ENCODE measurements at regions not wholly inside any gene's neighbourhood (a gene's known extent, or its start where the extent isn't known, plus 50 kb on each side); places are given as distances from the start of the nearest gene placed in this dataset.

DNA sequence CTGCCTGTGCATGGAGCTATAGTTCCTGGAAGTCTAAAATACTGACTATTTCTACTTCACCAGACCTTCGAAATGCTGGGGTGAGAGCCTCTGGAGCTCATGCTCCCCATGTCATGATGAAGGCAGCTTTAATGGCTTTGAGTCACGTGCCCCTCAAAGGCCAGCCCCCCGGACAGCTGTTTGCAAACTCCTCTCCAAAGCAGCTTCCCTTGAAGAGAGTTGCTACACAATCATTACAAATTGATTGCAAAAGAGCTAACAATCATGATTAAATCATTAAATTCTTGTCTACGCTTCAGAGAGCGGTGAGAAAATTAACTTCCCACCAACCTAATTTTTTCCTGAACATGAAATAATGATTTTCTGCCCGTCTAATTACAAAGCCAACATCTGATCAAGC, 134.8 kb upstream of the IRX6 start:
- H3K4me3 Mint-ChIP-seq (ENCODE audit: unreplicated experiment): no peak overlapping the region
- H3K27me3 Mint-ChIP-seq (ENCODE audit: unreplicated experiment): peaks cover 2% of the 10 kb centered on the region
- TF ChIP-seq, protein P1, sequence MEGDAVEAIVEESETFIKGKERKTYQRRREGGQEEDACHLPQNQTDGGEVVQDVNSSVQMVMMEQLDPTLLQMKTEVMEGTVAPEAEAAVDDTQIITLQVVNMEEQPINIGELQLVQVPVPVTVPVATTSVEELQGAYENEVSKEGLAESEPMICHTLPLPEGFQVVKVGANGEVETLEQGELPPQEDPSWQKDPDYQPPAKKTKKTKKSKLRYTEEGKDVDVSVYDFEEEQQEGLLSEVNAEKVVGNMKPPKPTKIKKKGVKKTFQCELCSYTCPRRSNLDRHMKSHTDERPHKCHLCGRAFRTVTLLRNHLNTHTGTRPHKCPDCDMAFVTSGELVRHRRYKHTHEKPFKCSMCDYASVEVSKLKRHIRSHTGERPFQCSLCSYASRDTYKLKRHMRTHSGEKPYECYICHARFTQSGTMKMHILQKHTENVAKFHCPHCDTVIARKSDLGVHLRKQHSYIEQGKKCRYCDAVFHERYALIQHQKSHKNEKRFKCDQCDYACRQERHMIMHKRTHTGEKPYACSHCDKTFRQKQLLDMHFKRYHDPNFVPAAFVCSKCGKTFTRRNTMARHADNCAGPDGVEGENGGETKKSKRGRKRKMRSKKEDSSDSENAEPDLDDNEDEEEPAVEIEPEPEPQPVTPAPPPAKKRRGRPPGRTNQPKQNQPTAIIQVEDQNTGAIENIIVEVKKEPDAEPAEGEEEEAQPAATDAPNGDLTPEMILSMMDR (IDR thresholded peaks at IDR 0.05; ENCODE audit: unreplicated experiment): no peak
- no peak for DNase-seq (ENCODE audit: low spot score)
- no peak overlapping the region for H3K27ac Mint-ChIP-seq (ENCODE audit: unreplicated experiment)
- H3K36me3 Mint-ChIP-seq (ENCODE audit: low read depth, unreplicated experiment): no peaks in the 10 kb centered on the region
- peaks cover 3% of the 10 kb centered on the region for H3K4me1 Mint-ChIP-seq (ENCODE audit: unreplicated experiment)
- H3K9me3 Mint-ChIP-seq (ENCODE audit: unreplicated experiment): no peaks in the 10 kb centered on the region

DNA sequence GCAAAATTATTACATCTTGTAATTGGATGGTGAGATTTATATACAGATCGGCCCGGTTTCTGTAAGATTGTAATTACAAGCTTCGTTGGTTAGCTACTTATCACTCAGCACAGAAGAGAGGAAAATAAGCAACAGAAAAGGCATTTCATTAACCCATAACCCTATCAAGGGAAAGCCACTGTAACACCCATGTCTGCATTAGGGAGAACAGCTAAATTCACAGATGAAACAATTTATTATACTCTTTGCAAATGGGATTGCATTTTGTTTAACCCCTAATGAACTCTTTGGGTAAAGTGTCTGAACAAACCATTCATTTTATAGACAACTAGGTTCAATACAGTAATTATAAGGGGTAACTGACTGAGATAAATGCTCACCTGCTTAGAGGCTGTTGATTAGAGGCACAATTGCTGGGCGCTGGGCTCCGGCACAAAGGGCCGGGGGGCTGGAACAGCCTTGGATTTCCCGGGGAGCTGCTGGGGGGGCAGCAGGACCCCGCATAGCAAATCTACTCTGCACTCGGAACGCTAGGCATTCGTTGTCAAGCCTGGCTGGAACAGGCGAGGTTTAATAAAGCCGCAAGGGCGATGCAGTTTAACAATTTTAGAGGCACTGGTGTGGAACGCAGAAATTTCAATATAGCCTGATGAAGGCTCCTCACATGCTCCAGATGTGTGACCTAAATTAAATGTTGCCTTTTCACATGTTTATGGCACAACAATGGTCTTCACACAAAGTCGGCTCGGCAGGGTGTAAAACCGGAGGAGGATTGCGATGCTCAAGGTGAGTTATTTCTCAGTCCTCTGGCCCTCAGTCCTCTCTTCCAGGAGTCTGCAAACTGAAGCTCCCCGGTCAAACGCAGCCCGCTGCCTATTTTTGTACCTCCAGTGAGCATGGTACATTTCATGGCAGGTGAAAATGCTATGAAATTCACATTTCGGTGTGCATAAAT, 134.0 kb upstream of the IRX6 start:
- Mint-ChIP-seq H3K4me3 (ENCODE audit: unreplicated experiment) (no peak overlapping the region), H3K27ac (ENCODE audit: unreplicated experiment) (no peak overlapping the region), H3K36me3 (ENCODE audit: low read depth, unreplicated experiment) (no peaks in the 10 kb centered on the region), H3K4me1 (ENCODE audit: unreplicated experiment) (peaks cover 3% of the 10 kb centered on the region), H3K9me3 (ENCODE audit: unreplicated experiment) (no peaks in the 10 kb centered on the region), H3K27me3 (ENCODE audit: unreplicated experiment) (peaks cover 2% of the 10 kb centered on the region)
- DNase-seq (ENCODE audit: low spot score): no peak
- TF ChIP-seq, protein P1 (IDR thresholded peaks at IDR 0.05; ENCODE audit: unreplicated experiment): no peak

DNA sequence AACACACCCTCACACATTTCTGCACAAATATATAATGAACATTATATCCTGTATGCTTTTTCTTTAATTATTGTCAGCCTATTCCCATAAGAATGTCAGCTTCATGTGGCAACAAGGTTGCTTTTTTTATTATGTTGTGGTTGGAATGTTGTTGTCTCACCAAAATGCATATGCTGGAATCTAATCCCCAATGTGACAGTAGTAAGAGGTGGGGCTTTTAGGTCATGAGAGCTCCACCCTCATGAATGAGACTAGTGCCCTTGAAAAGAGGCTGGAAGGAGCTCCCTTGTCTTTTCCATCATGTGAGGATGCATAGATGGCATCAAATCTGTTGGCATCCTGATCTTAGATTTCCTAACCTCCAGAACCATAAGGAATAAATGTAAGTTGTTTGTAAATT, 131.3 kb upstream of the IRX6 start:
- TF ChIP-seq, protein P1 (IDR thresholded peaks at IDR 0.05; ENCODE audit: unreplicated experiment): no peak
- no peak overlapping the region for H3K27ac Mint-ChIP-seq (ENCODE audit: unreplicated experiment)
- no peak overlapping the region for H3K4me3 Mint-ChIP-seq (ENCODE audit: unreplicated experiment)
- H3K36me3 Mint-ChIP-seq (ENCODE audit: low read depth, unreplicated experiment): no peaks in the 10 kb centered on the region
- no peaks in the 10 kb centered on the region for H3K4me1 Mint-ChIP-seq (ENCODE audit: unreplicated experiment)
- DNase-seq (ENCODE audit: low spot score): no peak
- no peaks in the 10 kb centered on the region for H3K9me3 Mint-ChIP-seq (ENCODE audit: unreplicated experiment)
- H3K27me3 Mint-ChIP-seq (ENCODE audit: unreplicated experiment): no peaks in the 10 kb centered on the region

DNA sequence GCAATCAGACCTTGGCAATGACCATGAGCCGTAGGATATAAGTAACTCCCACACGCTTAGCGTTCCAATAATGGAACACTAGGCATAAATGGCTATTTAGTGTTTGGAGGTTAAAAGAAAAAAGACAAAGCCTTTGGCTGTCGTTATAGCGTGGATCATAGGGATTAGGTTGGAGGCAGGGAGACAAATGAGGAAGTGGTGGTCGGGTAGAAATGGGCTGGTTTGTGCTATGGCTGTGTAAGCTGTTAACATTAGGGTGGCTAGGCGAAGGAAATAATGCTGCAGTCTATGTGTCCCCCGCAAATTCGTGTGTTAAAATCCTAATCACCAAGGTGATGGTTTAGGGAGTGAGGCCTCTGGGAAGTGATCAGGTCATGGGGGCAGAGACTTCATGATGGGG, 120.4 kb upstream of the IRX6 start:
- Mint-ChIP-seq H3K27ac (ENCODE audit: unreplicated experiment) (no peak overlapping the region), H3K4me1 (ENCODE audit: unreplicated experiment) (peaks cover 4% of the 10 kb centered on the region), H3K27me3 (ENCODE audit: unreplicated experiment) (peaks cover under 1% of the 10 kb centered on the region), H3K36me3 (ENCODE audit: low read depth, unreplicated experiment) (no peaks in the 10 kb centered on the region), H3K4me3 (ENCODE audit: unreplicated experiment) (no peak overlapping the region), H3K9me3 (ENCODE audit: unreplicated experiment) (peaks cover 4% of the 10 kb centered on the region)
- no peak for DNase-seq (ENCODE audit: low spot score)
- TF ChIP-seq, protein P1 (IDR thresholded peaks at IDR 0.05; ENCODE audit: unreplicated experiment): no peak

DNA sequence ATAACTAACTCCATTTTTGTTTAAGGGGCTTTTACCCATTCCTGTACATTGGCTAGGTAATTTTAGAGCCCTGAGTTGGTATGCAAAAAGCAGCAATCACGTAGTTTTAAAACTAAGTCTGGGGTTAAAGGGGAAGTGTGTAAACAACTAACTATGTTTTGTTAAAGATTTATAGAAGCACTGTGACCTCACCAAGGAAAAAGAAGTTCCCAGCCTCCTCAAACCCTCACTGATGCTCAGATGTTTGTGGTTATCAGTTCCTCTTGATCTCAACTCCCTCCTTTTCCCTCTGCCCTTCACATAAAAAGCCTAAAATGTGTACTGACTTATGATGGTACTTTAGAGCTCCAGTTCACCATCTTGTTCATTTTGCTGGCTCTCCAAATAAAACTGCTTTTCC, 119.9 kb upstream of the IRX6 start:
- no peaks in the 10 kb centered on the region for H3K36me3 Mint-ChIP-seq (ENCODE audit: low read depth, unreplicated experiment)
- H3K4me3 Mint-ChIP-seq (ENCODE audit: unreplicated experiment): no peak overlapping the region
- TF ChIP-seq, protein P1 (IDR thresholded peaks at IDR 0.05; ENCODE audit: unreplicated experiment): no peak
- H3K27ac Mint-ChIP-seq (ENCODE audit: unreplicated experiment): no peak overlapping the region
- H3K27me3 Mint-ChIP-seq (ENCODE audit: unreplicated experiment): peaks cover 1% of the 10 kb centered on the region
- no peak for DNase-seq (ENCODE audit: low spot score)
- H3K9me3 Mint-ChIP-seq (ENCODE audit: unreplicated experiment): no peaks in the 10 kb centered on the region
- H3K4me1 Mint-ChIP-seq (ENCODE audit: unreplicated experiment): peaks cover 4% of the 10 kb centered on the region
